ENCODE measurements at regions not wholly inside any gene's neighbourhood (a gene's known extent, or its start where the extent isn't known, plus 50 kb on each side); places are given as distances from the start of the nearest gene placed in this dataset.
"Not testable (repeated sequence)": the region's sequence is repeated elsewhere in the genome, so short reads cannot be mapped to it uniquely, and the experiment has no call there.

DNA sequence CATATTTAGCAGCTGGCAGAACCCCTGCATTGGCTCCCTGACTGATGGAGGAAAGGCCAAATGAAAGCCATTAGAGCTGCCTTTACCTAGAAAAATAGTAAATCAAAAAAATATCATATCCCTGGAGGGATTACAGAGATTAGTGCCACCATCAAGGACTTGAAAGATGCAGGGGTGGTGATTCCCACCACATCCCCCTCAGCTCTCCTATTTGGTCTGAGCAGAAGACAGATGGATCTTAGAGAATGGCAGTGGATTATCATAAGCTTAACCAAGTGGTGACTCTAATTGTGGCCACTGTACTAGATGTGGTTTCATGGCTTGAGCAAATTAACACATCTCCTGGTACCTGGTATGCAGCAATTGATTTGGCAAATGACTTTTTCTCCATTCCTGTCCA lies 114.9 kb upstream of the RMP24 start:
- DNase-seq (ENCODE audit: low spot score in 2 of 2); H3K36me3 Mint-ChIP-seq (ENCODE audit: insufficient read depth); H3K27ac Mint-ChIP-seq (ENCODE audit: low read depth); H3K4me3 Mint-ChIP-seq; ATAC-seq (replicated peaks; ENCODE audit: extremely low read depth, poor library complexity, severe bottlenecking); H3K4me1 Mint-ChIP-seq; H3K9me3 Mint-ChIP-seq: not testable (repeated sequence)
- peaks cover 41% of the 10 kb centered on the region for H3K27me3 Mint-ChIP-seq

DNA sequence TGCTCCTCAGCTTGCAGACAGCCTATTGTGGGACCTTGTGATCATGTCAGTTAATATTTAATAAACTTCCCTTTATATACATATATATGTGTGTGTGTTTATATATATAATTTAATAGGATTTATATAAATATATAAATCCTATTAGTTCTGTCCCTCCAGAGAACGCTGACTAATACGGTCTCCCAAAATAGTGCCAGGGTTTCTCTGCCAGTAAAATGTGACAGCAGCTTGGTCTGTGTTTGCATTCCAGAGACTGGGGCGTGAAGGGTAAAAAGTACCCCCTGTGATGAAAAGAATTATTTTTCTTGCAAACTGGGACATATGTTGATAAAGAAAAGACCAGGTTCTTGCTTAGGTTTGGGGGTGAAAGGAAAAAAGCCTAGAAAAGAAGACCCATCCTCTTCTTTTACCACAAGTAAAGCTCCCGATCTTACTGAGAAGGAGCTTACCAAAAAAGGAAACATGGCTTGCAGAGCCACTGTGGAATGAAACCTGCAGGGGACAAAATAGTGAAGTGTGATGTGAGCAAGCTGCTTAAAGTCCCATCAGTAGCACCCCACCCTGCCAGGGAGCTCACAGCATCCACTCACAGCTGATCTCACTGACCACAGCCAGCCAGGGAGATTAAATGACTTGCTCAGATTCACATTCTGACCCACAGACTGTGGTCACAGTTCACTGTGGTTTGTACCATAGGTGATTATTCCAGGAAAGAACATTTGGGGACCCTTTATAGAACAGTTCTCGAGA lies 110.9 kb upstream of the RMP24 start:
- Mint-ChIP-seq H3K36me3 (ENCODE audit: insufficient read depth) (no peaks in the 10 kb centered on the region), H3K4me3 (no peak overlapping the region), H3K4me1 (no peaks in the 10 kb centered on the region), H3K27me3 (peaks cover 19% of the 10 kb centered on the region), H3K27ac (ENCODE audit: low read depth) (no peak overlapping the region), H3K9me3 (no peaks in the 10 kb centered on the region)
- ATAC-seq (replicated peaks; ENCODE audit: extremely low read depth, poor library complexity, severe bottlenecking) (no peak), DNase-seq (ENCODE audit: low spot score in 2 of 2) (no peak)

DNA sequence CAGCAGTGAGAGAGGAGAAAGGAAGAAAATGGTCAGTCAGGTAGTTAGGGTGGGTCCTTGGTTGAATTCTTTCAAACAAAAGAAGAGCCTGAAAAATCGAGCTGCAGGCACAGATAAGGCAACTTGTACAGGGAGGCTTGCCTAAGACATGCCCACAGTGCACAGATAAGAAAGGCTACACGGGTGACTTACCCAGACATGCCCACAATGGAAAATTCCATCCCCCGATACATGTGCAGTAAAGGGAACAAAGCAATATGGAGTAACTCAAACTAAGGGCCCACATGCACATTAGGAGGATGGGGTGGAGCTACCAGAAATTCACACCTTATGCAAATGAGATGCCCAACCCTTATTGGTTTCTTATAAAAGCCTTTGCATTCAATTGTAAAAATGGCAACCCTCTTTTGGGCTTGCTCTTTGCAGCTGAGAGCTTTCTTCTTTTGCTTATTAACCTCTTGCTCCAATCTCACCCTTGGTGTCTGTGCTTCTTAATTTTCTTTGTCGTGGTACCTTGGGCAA lies 110.3 kb upstream of the RMP24 start:
- no peaks in the 10 kb centered on the region for H3K9me3 Mint-ChIP-seq
- H3K36me3 Mint-ChIP-seq (ENCODE audit: insufficient read depth): no peaks in the 10 kb centered on the region
- no peak for ATAC-seq (replicated peaks; ENCODE audit: extremely low read depth, poor library complexity, severe bottlenecking)
- H3K27ac Mint-ChIP-seq (ENCODE audit: low read depth): no peak overlapping the region
- no peak overlapping the region for H3K4me3 Mint-ChIP-seq
- no peak for DNase-seq (ENCODE audit: low spot score in 2 of 2)
- H3K4me1 Mint-ChIP-seq: no peaks in the 10 kb centered on the region
- peaks cover 15% of the 10 kb centered on the region for H3K27me3 Mint-ChIP-seq

DNA sequence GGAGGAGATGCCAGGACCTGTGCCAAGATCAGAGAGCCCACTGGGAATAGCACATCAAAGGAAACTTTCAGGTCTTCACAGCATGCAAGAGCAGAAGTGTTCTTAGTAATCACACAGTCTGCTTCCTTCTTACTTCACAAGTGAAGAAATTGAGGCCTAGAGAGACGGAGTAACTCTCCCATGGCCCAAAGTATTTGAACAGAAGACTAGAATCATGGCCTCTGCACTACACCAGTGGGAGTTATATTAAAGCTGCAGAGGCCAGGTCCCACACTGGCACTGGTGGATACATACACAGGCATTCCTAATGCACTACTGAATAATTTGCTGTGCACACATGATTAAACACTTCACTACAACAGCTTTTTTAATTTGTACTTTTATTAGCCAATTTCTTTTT lies 107.6 kb upstream of the RMP24 start:
- DNase-seq (ENCODE audit: low spot score in 2 of 2) (no peak), ATAC-seq (replicated peaks; ENCODE audit: extremely low read depth, poor library complexity, severe bottlenecking) (no peak)
- H3K4me3 Mint-ChIP-seq: no peak overlapping the region
- H3K27ac Mint-ChIP-seq (ENCODE audit: low read depth): no peak overlapping the region
- peaks cover 7% of the 10 kb centered on the region for H3K27me3 Mint-ChIP-seq
- H3K9me3 Mint-ChIP-seq: no peaks in the 10 kb centered on the region
- no peaks in the 10 kb centered on the region for H3K36me3 Mint-ChIP-seq (ENCODE audit: insufficient read depth)
- no peaks in the 10 kb centered on the region for H3K4me1 Mint-ChIP-seq

DNA sequence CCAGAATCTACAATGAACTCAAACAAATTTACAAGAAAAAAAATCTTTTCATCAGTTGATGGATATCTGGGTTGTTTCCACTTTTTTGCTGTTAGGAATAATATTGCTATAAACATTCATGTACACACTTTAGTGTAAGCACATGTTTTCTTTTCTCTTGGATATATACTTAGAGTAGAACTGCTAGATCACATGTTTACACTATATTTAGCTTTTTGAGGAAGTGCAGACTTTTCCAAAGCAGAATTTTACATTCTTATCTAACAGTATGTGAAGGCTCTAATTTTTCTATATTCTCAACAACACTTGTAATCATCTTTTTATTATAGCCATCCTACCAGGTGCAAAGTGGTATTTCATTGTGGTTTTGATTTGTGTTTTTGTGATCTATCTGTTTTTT lies 103.6 kb upstream of the RMP24 start:
- Mint-ChIP-seq H3K27me3 (peaks cover 28% of the 10 kb centered on the region), H3K9me3 (no peaks in the 10 kb centered on the region), H3K27ac (ENCODE audit: low read depth) (no peak overlapping the region), H3K4me3 (no peak overlapping the region), H3K4me1 (no peaks in the 10 kb centered on the region), H3K36me3 (ENCODE audit: insufficient read depth) (no peaks in the 10 kb centered on the region)
- no peak for DNase-seq (ENCODE audit: low spot score in 2 of 2)
- no peak for ATAC-seq (replicated peaks; ENCODE audit: extremely low read depth, poor library complexity, severe bottlenecking)

DNA sequence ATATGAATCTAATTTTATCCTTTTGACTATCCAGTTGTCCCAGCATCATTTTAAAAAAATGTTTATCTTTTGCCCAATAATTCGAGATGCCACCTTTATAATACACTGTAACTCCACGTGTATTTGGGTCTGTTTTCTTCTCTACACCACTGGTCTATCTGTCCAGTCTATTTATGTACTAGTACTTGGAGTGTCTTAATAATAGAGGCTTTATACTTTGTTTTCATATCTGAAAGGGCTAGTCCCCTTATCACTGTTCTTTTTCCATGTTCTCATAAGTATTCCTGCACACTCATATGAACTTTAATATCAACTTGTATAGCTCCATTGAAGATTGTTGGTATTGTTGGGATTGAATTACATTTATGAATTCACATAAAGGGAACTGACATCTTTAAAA lies 101.1 kb upstream of the RMP24 start:
- Mint-ChIP-seq H3K9me3 (no peaks in the 10 kb centered on the region), H3K4me1 (no peaks in the 10 kb centered on the region), H3K4me3 (no peak overlapping the region), H3K27ac (ENCODE audit: low read depth) (no peak overlapping the region), H3K36me3 (ENCODE audit: insufficient read depth) (no peaks in the 10 kb centered on the region), H3K27me3 (peaks cover 33% of the 10 kb centered on the region)
- ATAC-seq (replicated peaks; ENCODE audit: extremely low read depth, poor library complexity, severe bottlenecking) (no peak), DNase-seq (ENCODE audit: low spot score in 2 of 2) (no peak)

DNA sequence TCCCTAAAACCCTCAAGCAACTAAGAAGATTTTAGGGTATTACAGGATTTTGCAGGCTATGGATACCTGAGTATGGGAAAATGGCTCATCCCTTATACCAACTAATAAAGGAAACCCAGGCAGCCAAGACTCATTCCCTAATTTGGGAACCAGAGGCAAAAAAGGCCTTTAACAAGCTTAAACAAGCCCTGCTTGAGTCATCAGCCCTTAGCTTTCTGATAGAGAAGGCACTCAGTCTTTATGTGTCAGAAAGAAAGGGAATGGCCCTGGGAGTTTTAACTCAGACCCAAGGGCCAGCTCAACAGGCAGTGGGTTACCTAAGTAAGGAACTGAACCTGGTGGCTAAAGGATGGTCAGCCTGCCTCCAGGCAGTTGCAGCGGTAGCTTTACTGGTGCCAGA lies 96.9 kb upstream of the RMP24 start:
- Mint-ChIP-seq H3K4me1 (no peaks in the 10 kb centered on the region), H3K4me3 (no peak overlapping the region), H3K27me3 (peaks cover 37% of the 10 kb centered on the region), H3K27ac (ENCODE audit: low read depth) (no peak overlapping the region), H3K9me3 (no peaks in the 10 kb centered on the region), H3K36me3 (ENCODE audit: insufficient read depth) (no peaks in the 10 kb centered on the region)
- ATAC-seq (replicated peaks; ENCODE audit: extremely low read depth, poor library complexity, severe bottlenecking) (no peak), DNase-seq (ENCODE audit: low spot score in 2 of 2) (no peak)

DNA sequence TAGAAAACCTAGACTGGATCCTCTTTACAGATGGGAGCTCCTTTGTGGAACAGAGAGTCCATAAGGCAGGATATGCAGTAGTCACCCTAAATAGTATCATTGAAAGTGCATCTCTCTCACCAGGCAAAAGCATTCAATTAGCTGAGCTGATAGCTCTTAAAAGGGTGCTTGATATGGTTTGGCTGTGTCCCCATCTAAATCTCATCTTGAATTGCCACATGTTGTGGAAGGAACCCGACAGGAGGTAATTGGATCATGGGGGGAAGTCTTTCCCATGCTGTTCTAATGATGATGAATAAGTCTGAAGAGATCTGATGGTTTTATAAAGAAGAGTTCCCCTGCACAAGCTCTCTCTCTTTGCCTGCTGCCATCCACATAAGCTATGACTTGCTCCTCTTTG lies 96.2 kb upstream of the RMP24 start:
- H3K4me3 Mint-ChIP-seq: no peak overlapping the region
- H3K27me3 Mint-ChIP-seq: peaks cover 30% of the 10 kb centered on the region
- no peaks in the 10 kb centered on the region for H3K9me3 Mint-ChIP-seq
- no peaks in the 10 kb centered on the region for H3K4me1 Mint-ChIP-seq
- H3K36me3 Mint-ChIP-seq (ENCODE audit: insufficient read depth): no peaks in the 10 kb centered on the region
- DNase-seq (ENCODE audit: low spot score in 2 of 2) (no peak), ATAC-seq (replicated peaks; ENCODE audit: extremely low read depth, poor library complexity, severe bottlenecking) (no peak)
- H3K27ac Mint-ChIP-seq (ENCODE audit: low read depth): no peak overlapping the region

DNA sequence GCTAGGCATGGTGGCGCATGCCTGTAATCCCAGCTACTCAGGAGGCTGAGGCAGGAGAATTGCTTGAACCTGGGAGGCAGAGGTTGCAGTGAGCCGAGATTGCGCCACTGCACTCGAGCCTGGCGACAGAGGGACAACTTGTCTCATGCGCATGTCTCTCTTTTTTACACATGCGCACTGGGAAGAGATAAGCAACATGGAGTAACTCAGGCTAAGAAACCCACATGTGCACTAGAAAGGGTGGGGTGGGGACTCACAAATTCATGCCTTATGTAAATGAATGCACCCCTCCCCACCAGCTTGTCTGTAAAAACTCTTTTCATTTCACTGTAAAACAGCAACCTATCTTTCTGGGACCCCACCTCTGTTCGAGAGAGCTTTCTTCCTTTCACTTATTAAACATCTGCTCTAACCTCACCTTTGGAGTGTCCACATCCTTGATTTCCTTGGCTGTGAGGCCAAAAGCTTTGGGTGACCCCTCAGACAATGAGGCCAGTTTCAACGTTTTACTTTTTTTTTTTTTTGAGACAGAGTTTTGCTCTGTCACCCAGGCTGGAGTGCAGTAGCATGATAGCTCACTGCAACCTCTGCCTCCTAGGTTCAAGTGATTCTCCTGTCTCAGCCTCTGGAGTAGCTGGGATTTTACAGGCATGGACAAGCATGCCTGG lies 91.6 kb upstream of the RMP24 start:
- Mint-ChIP-seq H3K27me3 (peaks cover 28% of the 10 kb centered on the region), H3K4me3 (no peak overlapping the region), H3K36me3 (ENCODE audit: insufficient read depth) (peaks cover 1% of the 10 kb centered on the region), H3K9me3 (no peaks in the 10 kb centered on the region), H3K4me1 (no peaks in the 10 kb centered on the region), H3K27ac (ENCODE audit: low read depth) (no peak overlapping the region)
- DNase-seq (ENCODE audit: low spot score in 2 of 2) (no peak), ATAC-seq (replicated peaks; ENCODE audit: extremely low read depth, poor library complexity, severe bottlenecking) (no peak)

DNA sequence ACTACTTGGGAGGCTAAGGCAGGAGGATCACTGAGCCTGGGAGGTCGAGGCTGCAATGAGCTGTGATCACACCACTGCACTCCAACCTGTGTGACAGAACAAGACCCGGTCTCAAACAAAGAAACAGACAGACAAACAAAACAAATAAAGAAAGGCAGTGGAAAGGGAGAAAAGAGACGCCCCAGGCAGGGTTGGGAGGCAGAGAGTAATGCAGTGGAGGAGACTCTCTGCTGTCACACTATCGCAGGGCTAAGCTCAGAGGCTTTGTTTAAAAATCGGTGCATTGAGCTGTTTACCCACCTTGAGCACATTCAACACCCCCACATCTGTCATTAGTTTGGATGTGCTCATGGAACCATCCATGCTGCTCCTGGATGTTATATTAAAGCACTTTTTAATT lies 84.2 kb upstream of the RMP24 start:
- H3K27ac Mint-ChIP-seq (ENCODE audit: low read depth): no peak overlapping the region
- H3K4me3 Mint-ChIP-seq: no peak overlapping the region
- no peak for DNase-seq (ENCODE audit: low spot score in 2 of 2)
- ATAC-seq (replicated peaks; ENCODE audit: extremely low read depth, poor library complexity, severe bottlenecking): no peak
- peaks cover 2% of the 10 kb centered on the region for H3K36me3 Mint-ChIP-seq (ENCODE audit: insufficient read depth)
- H3K4me1 Mint-ChIP-seq: no peaks in the 10 kb centered on the region
- peaks cover 30% of the 10 kb centered on the region for H3K27me3 Mint-ChIP-seq
- H3K9me3 Mint-ChIP-seq: peaks cover 6% of the 10 kb centered on the region

DNA sequence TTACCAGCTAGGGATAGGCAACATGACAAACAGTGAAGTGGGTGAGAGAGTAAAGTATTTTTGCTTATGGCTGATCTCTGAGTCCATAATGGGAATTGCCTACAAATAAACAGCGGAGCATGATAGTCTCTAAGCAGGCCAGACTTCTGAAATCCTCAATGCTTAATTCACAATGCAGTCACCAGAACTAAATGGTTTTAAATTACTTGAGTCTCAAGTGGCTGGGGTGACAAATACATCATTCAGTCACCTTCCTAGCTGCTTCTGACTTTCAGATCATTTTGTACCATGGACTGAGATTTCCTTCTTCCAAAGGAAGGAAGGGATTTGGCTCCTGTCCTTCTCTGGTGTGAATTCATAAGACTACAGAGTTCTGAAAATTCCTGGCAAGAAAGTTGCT lies 82.8 kb upstream of the RMP24 start:
- DNase-seq (ENCODE audit: low spot score in 2 of 2) (no peak), ATAC-seq (replicated peaks; ENCODE audit: extremely low read depth, poor library complexity, severe bottlenecking) (no peak)
- H3K27ac Mint-ChIP-seq (ENCODE audit: low read depth): no peak overlapping the region
- no peak overlapping the region for H3K4me3 Mint-ChIP-seq
- peaks cover 6% of the 10 kb centered on the region for H3K9me3 Mint-ChIP-seq
- H3K36me3 Mint-ChIP-seq (ENCODE audit: insufficient read depth): peaks cover 1% of the 10 kb centered on the region
- H3K27me3 Mint-ChIP-seq: peaks cover 29% of the 10 kb centered on the region
- no peaks in the 10 kb centered on the region for H3K4me1 Mint-ChIP-seq

DNA sequence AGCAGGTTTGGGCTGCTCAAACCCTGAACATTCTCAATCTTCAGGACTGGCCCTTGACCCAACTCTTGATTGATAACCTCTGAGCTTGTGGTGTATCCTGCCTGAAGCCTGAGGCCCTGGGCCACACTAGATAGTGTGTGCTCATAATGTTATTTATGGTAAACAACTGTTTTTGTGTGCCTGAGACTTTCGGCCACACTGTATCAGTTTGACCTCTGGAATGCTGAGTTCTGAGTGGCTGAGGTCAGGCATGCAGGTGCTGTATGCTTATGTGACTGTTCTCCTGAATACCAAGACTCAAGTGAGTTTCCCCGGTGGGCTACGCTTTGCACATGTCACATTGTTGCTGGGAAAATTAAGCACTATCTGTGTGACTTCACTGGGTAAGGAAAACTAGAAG lies 82.2 kb upstream of the RMP24 start:
- H3K9me3 Mint-ChIP-seq: peaks cover 6% of the 10 kb centered on the region
- ATAC-seq (replicated peaks; ENCODE audit: extremely low read depth, poor library complexity, severe bottlenecking) (no peak), DNase-seq (ENCODE audit: low spot score in 2 of 2) (no peak)
- no peak overlapping the region for H3K27ac Mint-ChIP-seq (ENCODE audit: low read depth)
- H3K4me1 Mint-ChIP-seq: no peaks in the 10 kb centered on the region
- peaks cover 1% of the 10 kb centered on the region for H3K36me3 Mint-ChIP-seq (ENCODE audit: insufficient read depth)
- peaks cover 34% of the 10 kb centered on the region for H3K27me3 Mint-ChIP-seq
- no peak overlapping the region for H3K4me3 Mint-ChIP-seq

DNA sequence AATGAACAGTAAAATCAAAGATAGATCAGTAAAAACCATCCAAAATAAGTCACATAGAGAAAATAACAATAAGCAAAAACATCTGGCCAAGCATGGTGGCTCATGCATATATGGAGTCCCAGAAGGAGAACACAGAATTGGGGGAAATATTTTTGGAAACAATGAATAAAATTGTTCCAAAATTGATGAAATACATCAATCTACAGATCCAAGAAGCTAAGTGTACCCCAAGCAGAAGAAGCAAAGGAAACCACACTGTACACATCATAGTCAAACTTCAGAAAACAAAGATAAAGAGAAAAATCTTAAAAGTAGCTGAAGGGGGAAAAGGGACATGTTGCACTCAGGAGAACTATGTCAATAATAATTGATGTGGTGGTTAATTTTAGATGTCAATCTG lies 80.4 kb upstream of the RMP24 start:
- H3K4me3 Mint-ChIP-seq: no peak overlapping the region
- no peak overlapping the region for H3K27ac Mint-ChIP-seq (ENCODE audit: low read depth)
- ATAC-seq (replicated peaks; ENCODE audit: extremely low read depth, poor library complexity, severe bottlenecking) (no peak), DNase-seq (ENCODE audit: low spot score in 2 of 2) (no peak)
- peaks cover 41% of the 10 kb centered on the region for H3K27me3 Mint-ChIP-seq
- no peaks in the 10 kb centered on the region for H3K4me1 Mint-ChIP-seq
- peaks cover 6% of the 10 kb centered on the region for H3K9me3 Mint-ChIP-seq
- H3K36me3 Mint-ChIP-seq (ENCODE audit: insufficient read depth): no peaks in the 10 kb centered on the region
